Astrocyte of the hippocampus (primary cell): ENCODE measurements at regions not wholly inside any gene's neighbourhood (a gene's known extent, or its start where the extent isn't known, plus 50 kb on each side); places are given as distances from the start of the nearest gene placed in this dataset.
"Not testable (repeated sequence)": the region's sequence is repeated elsewhere in the genome, so short reads cannot be mapped to it uniquely, and the experiment has no call there.

ENCODE experiments used
- DNase-seq: peaks from one replicate; pipeline ENCODE4 v3.0.0; 2011; ENCODE audit warnings: low read depth, low spot score

- DNase-seq, result no peak
Observed at GRCh38 chr4:160082432-160083207, 979.7 kb downstream of the RAPGEF2 start.

- no peak for DNase-seq
Observed at GRCh38 chr4:160091631-160092030, 988.8 kb downstream of the RAPGEF2 start.

DNA sequence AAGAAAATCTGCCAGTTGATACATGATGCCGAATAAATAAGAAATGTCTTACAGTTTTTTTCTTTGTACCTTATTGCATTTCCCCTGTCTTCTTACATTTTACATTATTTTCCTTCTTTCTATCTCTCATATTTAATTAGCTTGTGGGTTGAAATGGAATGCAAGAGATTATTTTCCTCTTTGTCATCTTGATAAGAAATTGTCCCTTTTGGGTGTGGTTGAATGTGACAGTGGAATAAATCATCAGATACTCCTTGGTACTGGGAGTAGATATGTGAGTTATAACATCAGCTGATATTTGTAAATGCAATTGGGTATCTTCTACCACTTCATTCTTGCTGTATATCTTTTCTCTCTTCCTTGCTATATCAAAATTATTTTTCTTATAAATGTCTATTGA is 997.4 kb downstream of the RAPGEF2 start:
- no peak for DNase-seq

DNA sequence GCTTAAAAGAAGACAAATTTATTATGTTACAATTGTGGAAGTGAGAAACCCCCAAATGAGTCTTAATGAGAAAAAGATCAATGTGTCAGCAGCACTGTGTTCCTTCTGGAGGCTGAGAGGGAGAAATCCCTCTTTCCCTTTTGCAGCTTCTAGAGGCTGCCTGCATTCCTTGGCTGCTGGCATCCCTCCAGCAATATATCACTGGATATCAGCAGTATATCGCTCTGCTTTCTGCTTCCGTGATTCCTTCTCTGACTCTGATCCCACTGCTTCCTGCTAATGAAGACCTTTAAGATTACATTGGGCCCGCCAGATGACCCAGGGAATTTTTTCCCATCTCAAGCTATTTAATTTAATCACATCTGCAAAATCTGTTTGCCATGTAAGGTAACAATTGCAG is 1008.0 kb downstream of the RAPGEF2 start:
- peak; percentile 7 for DNase-seq

DNA sequence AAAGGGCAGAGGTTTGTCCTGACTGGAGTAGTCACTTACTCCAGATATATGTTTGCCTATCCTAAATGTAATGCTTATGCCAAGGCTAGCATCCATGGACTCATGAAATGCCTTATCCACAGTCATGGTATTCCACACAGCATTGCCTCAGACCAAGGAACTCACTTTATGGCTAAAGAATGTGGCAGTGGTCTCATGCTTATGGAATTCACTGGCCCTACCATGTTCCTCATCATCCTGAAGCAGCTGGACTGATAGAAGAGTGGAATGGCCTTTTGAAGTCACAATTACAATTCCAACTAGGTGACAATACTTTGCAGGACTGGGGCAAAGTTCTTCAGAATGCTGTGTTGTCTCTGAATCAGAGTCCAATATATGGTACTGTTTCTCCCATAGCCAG is 1014.8 kb downstream of the RAPGEF2 start:
- DNase-seq, result no peak

- DNase-seq, result not testable (repeated sequence)
Observed at GRCh38 chr4:160125576-160126287, 1022.9 kb downstream of the RAPGEF2 start.

GRCh38 chr4:160127211-160127610 is 1024.3 kb downstream of the RAPGEF2 start:
- no peak for DNase-seq

DNA sequence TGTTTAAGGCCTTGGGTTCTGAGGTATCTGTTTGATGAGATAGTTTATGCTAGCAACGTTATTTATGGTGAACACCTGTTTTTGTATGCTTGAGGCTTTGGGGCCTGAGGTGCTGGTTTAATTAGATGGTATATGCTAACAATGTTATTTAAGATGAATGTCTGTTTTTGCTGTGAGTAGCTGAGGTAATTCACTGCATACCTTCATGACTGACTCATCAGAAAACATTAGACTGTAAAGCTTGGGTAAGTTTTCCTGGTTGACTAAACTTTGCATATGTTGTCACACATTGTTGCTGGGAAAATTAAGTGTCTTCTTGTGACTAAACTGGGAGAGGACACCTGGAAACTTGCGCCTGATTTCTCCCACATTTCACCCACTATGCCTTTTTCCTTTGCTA is 1026.6 kb downstream of the RAPGEF2 start:
- DNase-seq, result peak; percentile 69

GRCh38 chr4:160136021-160136420 is 1033.1 kb downstream of the RAPGEF2 start:
- DNase-seq, result peak; percentile 11

GRCh38 chr4:160141206-160141605 is 1038.3 kb downstream of the RAPGEF2 start:
- no peak for DNase-seq

DNA sequence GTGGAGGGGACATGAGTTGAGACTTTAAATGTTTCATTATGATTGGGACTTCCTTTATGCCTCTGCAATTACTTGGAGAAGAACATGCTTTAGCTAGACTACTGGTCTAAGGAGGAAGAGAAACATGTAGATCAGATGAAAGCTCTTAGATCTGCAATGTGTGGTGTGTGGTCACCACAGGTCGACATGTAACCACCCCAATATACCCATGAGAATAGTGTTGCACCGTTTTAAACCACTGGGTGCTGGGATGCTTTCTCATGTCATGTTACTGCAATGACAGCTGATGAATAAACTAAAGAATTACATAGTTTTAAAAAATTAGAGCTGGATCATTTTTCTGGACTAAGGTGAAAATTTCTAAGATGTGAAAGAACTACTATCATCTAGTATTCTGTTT is 1039.7 kb downstream of the RAPGEF2 start:
- no peak for DNase-seq

- no peak for DNase-seq
Observed at GRCh38 chr4:160143574-160143973, 1040.7 kb downstream of the RAPGEF2 start.

GRCh38 chr4:160159457-160159856 is 1056.6 kb downstream of the RAPGEF2 start:
- DNase-seq, result no peak

DNA sequence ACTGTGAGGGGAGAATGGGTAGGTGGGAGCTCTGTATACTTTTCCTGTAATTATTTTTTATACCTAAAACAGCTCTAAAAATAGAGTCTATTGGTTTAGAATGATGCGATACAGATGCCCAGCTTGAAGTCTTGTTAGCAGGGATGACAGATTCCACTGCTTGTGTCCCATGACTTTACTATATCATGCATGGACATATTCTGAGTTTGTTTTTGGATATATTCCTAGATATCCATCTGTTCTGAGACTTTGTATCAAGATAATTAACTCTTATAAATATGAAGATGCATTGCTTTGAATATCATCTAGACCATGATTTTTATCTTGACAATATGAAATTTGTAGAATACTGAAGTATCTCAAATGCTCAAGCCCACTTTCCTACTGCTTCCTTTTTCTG is 1058.1 kb downstream of the RAPGEF2 start:
- DNase-seq, result no peak

DNA sequence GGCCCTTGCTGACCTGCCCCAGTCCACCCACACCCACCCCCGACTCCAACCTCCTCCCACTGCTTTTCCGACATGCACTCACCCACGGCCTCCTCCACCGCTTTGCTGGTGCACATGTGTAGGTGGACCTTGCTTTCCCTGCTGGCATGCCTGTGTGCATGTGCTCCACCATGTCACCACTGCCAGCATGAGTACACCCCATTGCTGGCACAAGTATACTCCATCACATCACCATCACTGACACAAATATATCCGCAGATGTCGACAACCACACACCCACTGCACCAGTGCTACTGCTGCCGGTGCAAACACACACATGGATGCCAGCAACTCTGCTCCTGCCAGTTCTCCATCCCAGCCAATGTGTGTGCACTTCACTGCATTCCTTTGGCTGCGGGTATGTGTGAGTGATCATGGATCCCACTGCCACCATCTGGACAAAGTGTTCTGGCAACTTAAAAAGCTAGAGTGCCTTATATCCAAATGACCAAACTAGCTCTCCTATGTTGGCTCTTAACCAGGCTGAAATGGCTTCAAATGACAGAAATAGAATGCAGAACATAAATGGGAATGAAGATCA is 1072.3 kb downstream of the RAPGEF2 start:
- DNase-seq, result no peak

DNA sequence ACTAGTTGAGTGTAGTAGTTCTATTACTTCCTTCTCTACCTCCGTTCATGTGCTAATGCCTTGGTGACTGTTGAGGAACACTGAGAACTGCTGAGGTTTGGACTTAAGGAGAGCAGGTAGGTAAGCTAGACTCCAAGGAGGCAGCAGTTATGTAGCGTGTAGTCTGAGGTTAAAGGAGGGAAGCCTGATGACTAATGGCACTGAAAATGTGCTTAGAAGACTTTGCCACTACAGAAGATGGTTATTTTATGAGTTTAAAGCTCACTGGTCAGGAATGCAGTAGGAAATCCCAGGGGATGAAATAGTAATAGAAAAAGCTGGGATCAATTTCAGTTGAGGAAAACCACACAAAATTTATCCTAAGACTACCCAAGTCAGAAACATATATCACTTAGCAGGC is 1077.3 kb downstream of the RAPGEF2 start:
- peak; percentile 50 for DNase-seq

- DNase-seq, result no peak
Observed at GRCh38 chr4:160182727-160183126, 1079.8 kb downstream of the RAPGEF2 start.

DNA sequence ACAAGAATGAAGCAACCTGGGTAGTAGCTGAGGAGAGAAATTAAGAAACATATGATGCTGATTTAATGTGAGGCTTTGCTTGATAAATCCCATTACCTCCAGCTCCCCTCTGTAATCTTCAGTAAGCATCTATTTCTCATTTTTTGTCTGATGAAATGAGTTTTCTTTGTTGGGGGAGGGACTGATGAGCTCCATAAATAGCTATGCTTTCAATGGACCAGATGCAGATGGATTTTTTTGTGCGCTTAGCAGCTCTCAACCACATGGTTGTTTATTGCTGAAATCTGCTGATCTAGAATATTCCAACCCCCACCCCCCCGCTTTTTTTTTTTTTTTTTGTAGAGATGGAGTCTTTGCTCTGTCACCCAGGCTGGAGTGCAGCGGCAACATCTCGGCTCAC is 1082.0 kb downstream of the RAPGEF2 start:
- DNase-seq, result no peak

GRCh38 chr4:160193787-160194186 is 1090.9 kb downstream of the RAPGEF2 start:
- DNase-seq, result no peak

- no peak for DNase-seq
Observed at GRCh38 chr4:160194716-160195115, 1091.8 kb downstream of the RAPGEF2 start.

GRCh38 chr4:160202802-160203201 is 1099.9 kb downstream of the RAPGEF2 start:
- peak; percentile 4 for DNase-seq

- no peak for DNase-seq
Observed at GRCh38 chr4:160212078-160212477, 1109.2 kb downstream of the RAPGEF2 start.

DNA sequence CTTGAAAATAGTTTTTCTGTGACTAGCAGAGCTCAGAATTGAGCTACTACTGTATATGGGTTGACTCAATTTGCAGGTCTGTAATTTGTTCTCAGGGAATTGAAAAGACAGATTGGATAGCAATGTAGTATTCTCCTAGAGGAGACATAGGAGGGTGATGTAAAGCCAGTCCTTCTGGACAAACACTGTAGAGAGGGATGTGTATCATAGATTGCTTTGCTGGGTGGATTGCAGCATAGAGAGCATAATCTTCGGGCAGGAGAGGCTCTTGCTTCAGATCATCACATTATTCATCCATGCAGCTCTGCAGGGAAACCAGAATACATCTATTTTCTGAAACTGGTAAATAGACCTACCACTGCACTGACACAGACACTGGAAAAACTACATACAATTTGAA is 1110.5 kb downstream of the RAPGEF2 start:
- DNase-seq, result no peak
